Keratinocyte (primary cell): ENCODE measurements at regions not wholly inside any gene's neighbourhood (a gene's known extent, or its start where the extent isn't known, plus 50 kb on each side); places are given as distances from the start of the nearest gene placed in this dataset.
"Not testable (repeated sequence)": the region's sequence is repeated elsewhere in the genome, so short reads cannot be mapped to it uniquely, and the experiment has no call there.

Experiments used
- DNase-seq: peaks from one replicate; pipeline ENCODE4 v3.0.0-alpha.2; 2011; ENCODE audit warnings: low read depth, missing footprints, low spot score
- FAIRE-seq: peaks from 2 replicates; lab custom pipeline; 2011; peaks lifted over from hg19 to GRCh38; lab: Jason Lieb, UNC
- H2AFZ ChIP-seq: 2 replicates; pipeline ENCODE4 v1.6.0; 2012; ENCODE audit warnings: low read length, control low read depth, inconsistent platforms; ENCODE audit not compliant: control insufficient read depth
- H3K27ac ChIP-seq: 2 replicates; pipeline ENCODE4 v1.5.1; 2011; ENCODE audit warnings: low read length; ENCODE audit not compliant: control insufficient read depth, insufficient read depth
- H3K27me3 ChIP-seq: 3 replicates; pipeline ENCODE4 v1.6.0; 2011; ENCODE audit warnings: low read length; ENCODE audit not compliant: control insufficient read depth, insufficient read depth; ENCODE audit errors: extremely low read depth
- H3K36me3 ChIP-seq, 2 experiments: 2 replicates in 1 of 2; 3 replicates in 1 of 2; pipeline ENCODE4 v1.5.1; 2011; ENCODE audit warnings: low read length in 2 of 2, mild to moderate bottlenecking in 1 of 2; ENCODE audit not compliant: control insufficient read depth in 2 of 2, insufficient read depth in 2 of 2; ENCODE audit errors: extremely low read depth in 1 of 2
- H3K4me1 ChIP-seq: 3 replicates; pipeline ENCODE4 v1.5.1; 2011; ENCODE audit warnings: low read length; ENCODE audit not compliant: control insufficient read depth, insufficient read depth; ENCODE audit errors: extremely low read depth
- H3K4me2 ChIP-seq: 3 replicates; pipeline ENCODE4 v1.6.0; 2011; ENCODE audit warnings: low read depth, low read length; ENCODE audit not compliant: control insufficient read depth, insufficient read depth; ENCODE audit errors: extremely low read depth
- H3K4me3 ChIP-seq, 3 experiments: fragments of 200-600 bp in 1 of 3; sonication (generic) in 1 of 3; 2 replicates in 2 of 3; 3 replicates in 1 of 3; pipeline ENCODE4 v1.5.1; 2011 to 2016; ENCODE audit warnings: low read length in 3 of 3, mild to moderate bottlenecking in 3 of 3, control low read depth in 2 of 3, inconsistent platforms in 1 of 3, low read depth in 1 of 3, mixed read lengths in 1 of 3, mixed run types in 1 of 3, moderate library complexity in 1 of 3; ENCODE audit not compliant: control insufficient read depth in 2 of 3, insufficient read depth in 2 of 3; ENCODE audit errors: extremely low read depth in 1 of 3
- H3K79me2 ChIP-seq: 2 replicates; pipeline ENCODE4 v1.6.0; 2012; ENCODE audit warnings: low read length; ENCODE audit not compliant: control insufficient read depth, insufficient read depth
- H3K9ac ChIP-seq: 3 replicates; pipeline ENCODE4 v1.6.0; 2011; ENCODE audit warnings: low read length; ENCODE audit not compliant: control insufficient read depth, insufficient read depth; ENCODE audit errors: extremely low read depth
- H3K9me1 ChIP-seq: 3 replicates; pipeline ENCODE4 v1.6.0; 2011; ENCODE audit warnings: low read length; ENCODE audit not compliant: control insufficient read depth, insufficient read depth; ENCODE audit errors: extremely low read depth
- H3K9me3 ChIP-seq: 2 replicates; pipeline ENCODE4 v1.5.1; 2012; ENCODE audit warnings: low read depth, low read length; ENCODE audit not compliant: control insufficient read depth
- H4K20me1 ChIP-seq: 3 replicates; pipeline ENCODE4 v1.6.0; 2011; ENCODE audit warnings: low read length; ENCODE audit not compliant: control insufficient read depth, insufficient read depth; ENCODE audit errors: extremely low read depth
- CTCF ChIP-seq, 3 experiments: IDR thresholded peaks in 1 of 3; conservative IDR thresholded peaks in 1 of 3; optimal IDR thresholded peaks in 1 of 3; 2 replicates in 2 of 3; 3 replicates in 1 of 3; pipeline versions ENCODE3 to v1.5.1; 2011; ENCODE audit warnings: low read length in 3 of 3, mild to moderate bottlenecking in 3 of 3, moderate library complexity in 2 of 3, control low read depth in 1 of 3, inconsistent platforms in 1 of 3; ENCODE audit not compliant: insufficient read depth in 2 of 3; ENCODE audit errors: extremely low read depth in 1 of 3
- EZH2 ChIP-seq: IDR thresholded peaks from one replicate; pipeline ENCODE4 v1.6.1; 2012; ENCODE audit warnings: inconsistent platforms, mild to moderate bottlenecking, low read length, moderate library complexity
- dilution Hi-C: fragments of 300-500 bp; cut with MboI; formaldehyde crosslinking; loops from one replicate; pipeline ENCODE4 v1.7.0; 2020; ENCODE audit warnings: low sequenced_read_pairs; ENCODE audit not compliant: extremely low pct_ligation_motif_present

DNA sequence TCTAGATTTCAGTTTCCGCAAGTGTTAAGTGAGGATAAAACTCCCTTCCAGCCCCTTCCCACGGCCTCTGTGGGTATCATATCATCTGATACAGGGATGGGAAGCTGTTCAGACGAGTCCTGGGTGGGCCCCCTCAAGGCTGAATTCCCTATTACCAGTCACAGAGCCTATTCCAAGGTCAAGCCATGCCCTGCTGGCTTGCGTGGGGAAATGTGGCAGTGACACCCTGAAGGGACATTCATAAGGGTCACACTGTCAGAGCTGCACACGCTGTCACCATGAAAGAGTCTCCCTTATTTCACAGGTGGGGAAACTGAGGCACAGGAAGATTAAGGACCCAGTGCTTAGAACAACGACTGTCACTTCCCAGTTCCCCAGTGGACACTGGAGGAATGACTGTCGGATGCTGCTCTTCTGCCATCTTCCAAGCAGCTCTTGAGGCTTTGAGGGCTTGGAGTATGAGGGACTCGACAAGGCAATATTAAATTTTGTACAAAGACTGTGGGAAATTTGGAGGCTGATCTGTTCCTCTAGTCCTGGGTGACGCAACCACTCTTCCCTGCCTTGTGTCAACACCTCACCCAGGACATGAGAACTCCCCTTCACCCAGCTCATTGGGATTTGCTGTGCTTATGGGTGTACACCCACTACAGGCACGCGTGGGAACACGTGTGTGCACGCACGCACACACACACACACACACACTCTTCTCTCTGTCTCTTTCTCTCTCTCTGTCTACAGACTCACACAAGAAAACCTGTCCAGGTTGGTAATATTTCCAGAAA, 386.0 kb downstream of the RPS24 start:
- Histone ChIP-seq H3K9me1 (no peaks in the 10 kb centered on the region), H3K4me1 (no peaks in the 10 kb centered on the region), H3K9me3 (no peaks in the 10 kb centered on the region), H2AFZ (no peak overlapping the region), H3K4me3 (no peak overlapping the region), H3K27me3 (peaks cover 6% of the 10 kb centered on the region), H3K79me2 (no peaks in the 10 kb centered on the region), H3K27ac (no peak overlapping the region), H3K4me2 (no peak overlapping the region), H3K36me3 (no peaks in the 10 kb centered on the region), H4K20me1 (no peaks in the 10 kb centered on the region), H3K9ac (no peak overlapping the region)
- DNase-seq (no peak), FAIRE-seq (no peak)
- no peak for TF ChIP-seq CTCF (optimal IDR thresholded peaks at IDR 0.05 in 1 of 3, IDR thresholded peaks at IDR 0.05 in 1 of 3, conservative IDR thresholded peaks at IDR 0.05 in 1 of 3; ENCODE audit: extremely low read depth in 1 of 3, insufficient read depth in 2 of 3, low read length in 3 of 3)
- dilution Hi-C loops, result no loop called here

GRCh38 chr10:78420946-78421735, 387.5 kb downstream of the RPS24 start:
- Histone ChIP-seq H3K9me1 (no peaks in the 10 kb centered on the region), H3K27me3 (peaks cover 6% of the 10 kb centered on the region), H3K4me2 (no peak overlapping the region), H3K9ac (no peak overlapping the region), H3K4me3 (no peak overlapping the region), H3K79me2 (no peaks in the 10 kb centered on the region), H2AFZ (no peak overlapping the region), H4K20me1 (no peaks in the 10 kb centered on the region), H3K4me1 (no peaks in the 10 kb centered on the region), H3K9me3 (no peaks in the 10 kb centered on the region), H3K27ac (no peak overlapping the region), H3K36me3 (no peaks in the 10 kb centered on the region)
- DNase-seq (no peak), FAIRE-seq (no peak)
- dilution Hi-C loops, result no loop called here
- TF ChIP-seq CTCF (optimal IDR thresholded peaks at IDR 0.05 in 1 of 3, IDR thresholded peaks at IDR 0.05 in 1 of 3, conservative IDR thresholded peaks at IDR 0.05 in 1 of 3; ENCODE audit: extremely low read depth in 1 of 3, insufficient read depth in 2 of 3, low read length in 3 of 3), result no peak
- no peak for TF ChIP-seq EZH2

- H3K27ac ChIP-seq, DNase-seq, dilution Hi-C loops, H3K4me2 ChIP-seq, H3K9me3 ChIP-seq, H4K20me1 ChIP-seq, H3K27me3 ChIP-seq, H3K36me3 ChIP-seq, H3K9ac ChIP-seq, FAIRE-seq, H3K4me3 ChIP-seq, H3K79me2 ChIP-seq, H3K4me1 ChIP-seq, H2AFZ ChIP-seq, H3K9me1 ChIP-seq: not testable (repeated sequence)
Observed at GRCh38 chr10:78424050-78424449, 390.4 kb downstream of the RPS24 start.
